Activated CD4-positive, alpha-beta memory T cell treated with anti-CD3 and anti-CD28 coated beads for 36 hours (primary cell): ENCODE measurements at regions not wholly inside any gene's neighbourhood (a gene's known extent, or its start where the extent isn't known, plus 50 kb on each side); places are given as distances from the start of the nearest gene placed in this dataset.
"Not testable (repeated sequence)": the region's sequence is repeated elsewhere in the genome, so short reads cannot be mapped to it uniquely, and the experiment has no call there.

ENCODE experiments used
- CTCF ChIA-PET: fragments of 350-600 bp; sonication (Branson Sonifier 250); formaldehyde crosslinking; loops from one replicate; lab custom pipeline; 2021; ENCODE audit warnings: antibody characterized with exemption, inconsistent platforms; lab: Charles Lee
- POLR2A ChIA-PET: fragments of 350-600 bp; sonication (Branson Sonifier 250); formaldehyde crosslinking; loops from one replicate; lab custom pipeline; 2021; ENCODE audit warnings: antibody characterized with exemption; lab: Charles Lee
- DNase-seq: peaks from one replicate; pipeline ENCODE4 v3.0.0-alpha.2; 2020
- H3K27ac Mint-ChIP-seq: one replicate; pipeline ENCODE4 v1.8.0; 2021; ENCODE audit warnings: mixed read lengths
- H3K27me3 Mint-ChIP-seq: one replicate; pipeline ENCODE4 v1.8.0; 2021; ENCODE audit warnings: mixed read lengths
- H3K36me3 Mint-ChIP-seq: one replicate; pipeline ENCODE4 v1.8.0; 2021; ENCODE audit warnings: mixed read lengths
- H3K4me1 Mint-ChIP-seq: one replicate; pipeline ENCODE4 v1.8.0; 2021; ENCODE audit warnings: low read depth, mixed read lengths
- H3K4me3 Mint-ChIP-seq: one replicate; pipeline ENCODE4 v1.8.0; 2021; ENCODE audit warnings: mild to moderate bottlenecking, mixed read lengths
- H3K9me3 Mint-ChIP-seq: one replicate; pipeline ENCODE4 v1.8.0; 2021; ENCODE audit warnings: mixed read lengths
- intact Hi-C: fragments of 100-400 bp; cut with micrococcal nuclease; formaldehyde crosslinking; loops from one replicate; pipeline ENCODE4 v1.15.1; 2023

DNA sequence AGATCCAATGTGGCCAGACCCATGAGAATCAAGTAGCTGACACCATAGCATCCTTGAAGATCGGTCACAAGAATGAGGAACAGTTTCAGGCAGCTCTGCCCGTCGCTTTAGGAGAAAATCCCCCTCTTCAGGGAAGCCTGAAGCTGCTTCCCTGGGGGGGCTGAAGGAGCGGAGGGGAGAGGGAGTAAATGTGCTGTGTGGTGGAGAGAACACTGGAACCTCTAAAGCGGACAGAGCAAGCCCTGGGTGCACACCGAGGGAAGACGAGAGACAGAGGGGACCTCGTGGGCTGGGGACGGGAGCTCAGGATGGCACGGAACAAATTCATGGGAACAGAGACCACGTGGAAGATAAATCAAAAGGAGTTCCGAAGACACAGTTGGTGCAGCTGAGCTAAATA is 154.3 kb downstream of the NDUFA10 start:
- Mint-ChIP-seq H3K36me3 (no peaks in the 10 kb centered on the region), H3K4me3 (no peak overlapping the region), H3K9me3 (no peaks in the 10 kb centered on the region), H3K4me1 (no peaks in the 10 kb centered on the region), H3K27me3 (peaks cover 2% of the 10 kb centered on the region), H3K27ac (no peak overlapping the region)
- CTCF ChIA-PET = no interaction called here
- DNase-seq = no peak
- intact Hi-C loops = no loop called here
- POLR2A ChIA-PET = no interaction called here

- no peaks in the 10 kb centered on the region for H3K4me1 Mint-ChIP-seq
- H3K36me3 Mint-ChIP-seq = no peaks in the 10 kb centered on the region
- intact Hi-C loops = no loop called here
- no peaks in the 10 kb centered on the region for H3K9me3 Mint-ChIP-seq
- ChIA-PET POLR2A (no interaction called here), CTCF (no interaction called here)
- H3K4me3 Mint-ChIP-seq = no peak overlapping the region
- H3K27me3 Mint-ChIP-seq = no peaks in the 10 kb centered on the region
- no peak for DNase-seq
- no peak overlapping the region for H3K27ac Mint-ChIP-seq
These were observed 154.9 kb downstream of the NDUFA10 start for GRCh38 chr2:239870276-239870675.

DNA sequence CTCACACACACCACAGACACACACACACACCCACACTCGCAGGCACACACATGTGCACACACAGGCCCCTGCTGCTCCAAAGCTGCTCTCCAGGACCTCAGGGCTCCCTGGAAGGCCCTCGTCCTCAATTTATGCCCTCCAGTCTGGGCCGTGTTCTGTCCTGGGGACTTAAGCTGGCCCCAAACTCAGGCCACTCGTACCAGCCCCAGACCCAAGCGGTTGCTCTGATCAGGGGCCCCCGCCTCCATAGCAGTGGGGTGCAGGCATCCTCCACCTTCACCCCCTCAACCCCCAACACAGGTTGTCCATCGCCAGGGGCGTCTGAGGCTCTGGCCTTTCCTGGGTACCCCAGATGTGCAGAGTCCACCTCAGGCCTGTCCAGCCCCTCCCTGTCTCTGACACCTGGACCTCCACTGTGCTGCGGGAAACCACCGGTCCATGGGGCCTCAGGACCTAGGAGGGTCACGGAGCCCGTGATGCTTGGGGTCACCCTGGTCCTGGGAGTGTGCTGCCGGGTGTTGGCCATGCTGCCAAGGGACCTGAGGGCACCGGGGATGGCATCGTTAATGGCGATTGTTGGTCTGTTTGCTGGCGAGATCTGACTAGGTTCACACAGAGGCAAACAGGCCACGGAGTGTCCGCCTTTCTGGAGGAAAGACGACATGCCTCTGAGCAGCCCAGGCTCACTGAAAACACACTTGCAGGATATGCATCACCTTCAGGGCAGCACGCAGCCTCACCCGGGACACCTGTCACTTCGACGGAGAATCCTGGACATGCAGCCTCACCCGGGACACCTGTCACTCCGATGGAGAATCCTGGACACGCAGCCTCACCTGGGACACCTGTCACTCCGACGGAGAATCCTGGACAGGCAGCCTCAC is 155.6 kb downstream of the NDUFA10 start:
- DNase-seq = no peak
- intact Hi-C loops = no loop called here
- no peaks in the 10 kb centered on the region for H3K4me1 Mint-ChIP-seq
- POLR2A ChIA-PET = no interaction called here
- H3K36me3 Mint-ChIP-seq = no peaks in the 10 kb centered on the region
- no peaks in the 10 kb centered on the region for H3K9me3 Mint-ChIP-seq
- H3K27ac Mint-ChIP-seq = no peak overlapping the region
- H3K27me3 Mint-ChIP-seq = no peaks in the 10 kb centered on the region
- CTCF ChIA-PET = no interaction called here
- H3K4me3 Mint-ChIP-seq = no peak overlapping the region

GRCh38 chr2:239868556-239869181 is 156.5 kb downstream of the NDUFA10 start:
- no peak for DNase-seq
- Mint-ChIP-seq H3K4me3 (no peak overlapping the region), H3K9me3 (no peaks in the 10 kb centered on the region), H3K36me3 (no peaks in the 10 kb centered on the region), H3K27me3 (no peaks in the 10 kb centered on the region), H3K4me1 (no peaks in the 10 kb centered on the region), H3K27ac (no peak overlapping the region)
- CTCF ChIA-PET = no interaction called here
- intact Hi-C loops = no loop called here
- POLR2A ChIA-PET = no interaction called here

DNA sequence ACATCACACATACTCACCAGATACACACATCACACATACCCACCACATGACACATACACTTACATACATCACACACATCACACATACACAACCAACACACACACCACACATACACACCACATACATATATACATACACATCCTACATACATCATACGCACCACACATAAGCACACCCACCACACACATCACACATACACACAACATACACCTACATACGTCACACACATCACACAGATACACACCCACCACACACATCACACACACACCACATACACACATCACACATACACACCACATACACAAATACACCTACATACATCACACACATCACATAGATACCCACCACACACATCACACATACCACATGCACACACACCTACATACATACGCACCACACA is 158.4 kb downstream of the NDUFA10 start:
- CTCF ChIA-PET = no interaction called here
- POLR2A ChIA-PET = no interaction called here
- H3K9me3 Mint-ChIP-seq = no peaks in the 10 kb centered on the region
- H3K36me3 Mint-ChIP-seq = no peaks in the 10 kb centered on the region
- peaks cover 8% of the 10 kb centered on the region for H3K4me1 Mint-ChIP-seq
- H3K4me3 Mint-ChIP-seq = no peak overlapping the region
- H3K27me3 Mint-ChIP-seq = no peaks in the 10 kb centered on the region
- no peak overlapping the region for H3K27ac Mint-ChIP-seq
- no peak for DNase-seq
- intact Hi-C loops = no loop called here

DNA sequence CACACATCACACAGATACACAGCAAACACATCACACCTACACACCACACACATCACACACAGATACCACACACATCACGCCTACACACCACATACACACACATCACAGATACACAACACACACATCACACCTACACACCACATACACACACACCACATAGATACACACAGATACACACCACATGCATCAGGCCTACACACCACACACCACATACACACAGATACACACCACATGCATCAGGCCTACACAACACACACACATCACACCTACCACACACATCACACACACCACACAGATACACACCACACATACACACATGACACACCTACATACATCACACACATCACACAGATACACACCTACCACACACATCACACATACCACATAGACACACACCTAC is 158.8 kb downstream of the NDUFA10 start:
- Mint-ChIP-seq H3K36me3 (no peaks in the 10 kb centered on the region), H3K27ac (no peak overlapping the region), H3K4me1 (peaks cover 11% of the 10 kb centered on the region), H3K27me3 (no peaks in the 10 kb centered on the region), H3K4me3 (no peak overlapping the region), H3K9me3 (no peaks in the 10 kb centered on the region)
- ChIA-PET CTCF (no interaction called here), POLR2A (no interaction called here)
- no peak for DNase-seq
- intact Hi-C loops = no loop called here

GRCh38 chr2:239865856-239866255 is 159.3 kb downstream of the NDUFA10 start:
- H3K9me3 Mint-ChIP-seq, intact Hi-C loops: not testable (repeated sequence)

DNA sequence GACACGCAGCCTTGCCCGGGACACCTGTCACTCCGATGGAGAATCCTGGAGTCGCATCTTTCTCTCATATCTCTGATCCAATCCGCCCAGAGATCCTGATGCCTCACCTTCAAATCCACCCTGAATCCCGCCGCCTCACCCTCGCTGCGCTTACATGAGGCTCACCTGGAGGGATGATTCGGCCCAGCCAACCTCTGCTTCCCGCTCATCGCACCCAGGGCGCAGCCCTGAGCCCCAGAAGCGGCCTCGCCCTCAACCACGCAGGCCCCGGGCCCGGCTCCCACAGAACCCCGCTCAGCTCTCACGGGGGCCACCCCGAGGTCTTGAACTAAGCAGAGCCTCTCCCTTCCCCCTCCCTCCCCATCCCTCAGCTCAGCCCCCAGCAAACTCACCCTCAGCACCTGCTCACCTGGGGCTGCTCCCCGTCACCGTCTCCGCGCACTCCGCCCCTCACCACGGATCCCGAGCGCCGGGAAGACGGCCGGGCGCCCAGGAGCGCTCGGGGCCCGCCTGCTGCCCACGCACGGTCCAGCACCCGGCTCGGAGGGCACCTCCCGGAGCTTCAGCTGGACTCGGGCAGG is 160.0 kb downstream of the NDUFA10 start:
- no peaks in the 10 kb centered on the region for H3K36me3 Mint-ChIP-seq
- no peak for DNase-seq
- POLR2A ChIA-PET = no interaction called here
- no peak overlapping the region for H3K27ac Mint-ChIP-seq
- no peaks in the 10 kb centered on the region for H3K9me3 Mint-ChIP-seq
- H3K4me3 Mint-ChIP-seq = no peak overlapping the region
- no peaks in the 10 kb centered on the region for H3K27me3 Mint-ChIP-seq
- CTCF ChIA-PET = no interaction called here
- intact Hi-C loops = no loop called here
- H3K4me1 Mint-ChIP-seq = peaks cover 12% of the 10 kb centered on the region

More at GRCh38 chr2:239865856-239866255, 159.3 kb downstream of the NDUFA10 start:
- H3K4me3 Mint-ChIP-seq, H3K27me3 Mint-ChIP-seq, DNase-seq, H3K36me3 Mint-ChIP-seq, POLR2A ChIA-PET, H3K27ac Mint-ChIP-seq, CTCF ChIA-PET: not testable (repeated sequence)
- peaks cover 12% of the 10 kb centered on the region for H3K4me1 Mint-ChIP-seq

- CTCF ChIA-PET = no interaction called here
- POLR2A ChIA-PET = no interaction called here
- no peaks in the 10 kb centered on the region for H3K27me3 Mint-ChIP-seq
- no peaks in the 10 kb centered on the region for H3K36me3 Mint-ChIP-seq
- H3K27ac Mint-ChIP-seq = no peak overlapping the region
- H3K4me1 Mint-ChIP-seq = peaks cover 12% of the 10 kb centered on the region
- no peaks in the 10 kb centered on the region for H3K9me3 Mint-ChIP-seq
- DNase-seq = no peak
- H3K4me3 Mint-ChIP-seq = no peak overlapping the region
- intact Hi-C loops = no loop called here
These were observed 160.7 kb downstream of the NDUFA10 start for GRCh38 chr2:239864247-239865058.

DNA sequence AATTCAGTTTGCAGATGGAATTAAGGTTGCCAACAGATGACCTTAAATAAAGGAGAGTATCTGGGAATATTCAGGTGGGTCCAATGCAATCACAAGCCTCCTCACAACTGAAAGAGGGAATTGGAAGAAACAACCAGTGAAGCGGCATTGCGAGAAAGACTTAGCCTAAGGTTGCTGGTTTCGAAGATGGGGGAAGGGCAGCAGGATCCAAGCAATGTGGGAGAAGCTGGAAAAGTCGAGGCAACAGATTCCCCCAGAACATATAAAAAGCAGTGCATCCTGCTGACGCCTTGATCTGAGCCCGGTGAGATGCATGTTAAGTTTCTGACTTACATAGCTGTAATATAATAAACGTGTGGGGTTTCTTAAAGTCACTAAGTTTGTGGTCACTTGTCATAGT is 162.5 kb downstream of the NDUFA10 start:
- H3K4me1 Mint-ChIP-seq = peaks cover 12% of the 10 kb centered on the region
- no peak overlapping the region for H3K27ac Mint-ChIP-seq
- no peaks in the 10 kb centered on the region for H3K27me3 Mint-ChIP-seq
- POLR2A ChIA-PET = no interaction called here
- H3K9me3 Mint-ChIP-seq = no peaks in the 10 kb centered on the region
- intact Hi-C loops = no loop called here
- no peaks in the 10 kb centered on the region for H3K36me3 Mint-ChIP-seq
- CTCF ChIA-PET = no interaction called here
- H3K4me3 Mint-ChIP-seq = no peak overlapping the region
- no peak for DNase-seq

DNA sequence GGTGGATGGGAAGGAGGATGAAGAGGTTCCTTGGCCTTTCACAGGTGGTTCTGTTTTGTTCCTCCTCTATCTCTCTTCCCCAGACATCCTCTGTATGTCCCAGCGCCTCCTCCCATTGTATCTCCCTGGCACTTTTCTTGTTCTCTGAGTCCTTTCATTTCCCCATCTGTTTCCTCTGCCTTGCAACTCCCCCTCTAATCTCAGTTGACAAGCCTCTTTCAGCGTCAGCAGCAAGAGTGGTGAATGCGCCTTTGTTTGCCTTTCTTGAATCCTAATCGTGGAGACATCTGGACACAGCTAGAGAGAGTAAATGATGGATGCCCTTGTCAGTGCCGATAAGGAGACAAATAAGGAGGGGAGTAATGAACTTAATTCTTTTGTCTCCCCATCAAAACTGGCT is 167.0 kb downstream of the NDUFA10 start:
- H3K4me3 Mint-ChIP-seq = no peak overlapping the region
- H3K4me1 Mint-ChIP-seq = peaks cover 12% of the 10 kb centered on the region
- H3K27me3 Mint-ChIP-seq = peaks cover 10% of the 10 kb centered on the region
- no peaks in the 10 kb centered on the region for H3K9me3 Mint-ChIP-seq
- no peak overlapping the region for H3K27ac Mint-ChIP-seq
- POLR2A ChIA-PET = no interaction called here
- CTCF ChIA-PET = no interaction called here
- intact Hi-C loops = no loop called here
- DNase-seq = no peak
- H3K36me3 Mint-ChIP-seq = no peaks in the 10 kb centered on the region

- no peaks in the 10 kb centered on the region for H3K36me3 Mint-ChIP-seq
- no peak overlapping the region for H3K27ac Mint-ChIP-seq
- H3K4me1 Mint-ChIP-seq = peaks cover 12% of the 10 kb centered on the region
- ChIA-PET CTCF (no interaction called here), POLR2A (no interaction called here)
- DNase-seq = no peak
- no peak overlapping the region for H3K4me3 Mint-ChIP-seq
- intact Hi-C loops = no loop called here
- no peaks in the 10 kb centered on the region for H3K9me3 Mint-ChIP-seq
- peaks cover 10% of the 10 kb centered on the region for H3K27me3 Mint-ChIP-seq
These were observed 167.6 kb downstream of the NDUFA10 start for GRCh38 chr2:239857591-239857990.
